ENCODE measurements at regions not wholly inside any gene's neighbourhood (a gene's known extent, or its start where the extent isn't known, plus 50 kb on each side); places are given as distances from the start of the nearest gene placed in this dataset.
"Not testable (repeated sequence)": the region's sequence is repeated elsewhere in the genome, so short reads cannot be mapped to it uniquely, and the experiment has no call there.

DNA sequence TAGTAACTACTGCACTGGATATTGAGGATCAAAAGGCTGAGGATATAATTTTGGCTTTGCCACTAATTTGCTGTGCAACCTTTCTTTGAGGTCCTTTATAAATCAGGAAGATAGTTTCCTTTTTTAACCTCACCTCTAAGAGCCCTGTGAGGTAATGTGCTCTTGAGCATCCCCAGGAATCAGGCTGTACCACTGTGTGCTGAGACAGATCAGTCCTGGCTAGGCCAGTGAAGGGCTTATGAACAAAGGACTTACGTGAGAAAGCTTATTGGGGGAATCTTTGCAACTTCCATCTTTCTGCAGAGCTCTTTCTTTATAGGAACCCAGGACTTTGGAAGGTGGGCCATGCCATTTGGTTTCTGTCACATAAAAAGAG lies 188.9 kb downstream of the SIPA1L2 start:
- no peak for DNase-seq

DNA sequence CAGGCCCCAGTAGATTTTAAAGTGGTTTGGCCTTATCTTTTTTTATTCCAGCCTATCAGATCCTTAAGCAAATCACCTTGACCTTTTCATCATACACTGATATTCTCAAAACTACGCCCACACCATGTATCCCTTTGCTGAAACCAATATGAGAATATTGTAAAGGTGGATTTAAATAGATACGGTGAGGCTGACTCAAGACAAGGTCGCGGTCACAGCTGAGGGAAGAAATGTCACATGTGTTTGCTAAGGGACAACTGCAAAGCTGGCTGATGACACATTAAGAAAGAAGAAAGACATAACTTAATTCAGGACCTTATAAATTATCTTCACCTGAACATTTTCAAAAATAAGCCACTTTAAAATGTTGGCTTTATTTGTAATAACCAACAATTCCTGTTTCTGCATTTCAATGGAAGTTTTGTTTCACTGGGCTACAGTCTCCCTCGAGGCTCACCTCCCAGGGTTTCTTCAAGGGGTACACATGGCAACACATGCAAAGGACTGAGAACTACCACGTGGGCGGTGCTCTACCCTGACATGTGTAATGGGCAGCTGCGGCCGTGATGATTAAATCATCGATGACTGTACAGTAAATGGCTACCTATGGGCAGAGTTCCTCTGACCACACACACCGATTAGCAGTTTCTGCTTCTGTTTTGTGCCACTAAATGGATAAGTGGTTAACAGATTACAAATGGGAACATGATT lies 189.5 kb downstream of the SIPA1L2 start:
- DNase-seq: no peak

- no peak for DNase-seq
These were observed 190.9 kb downstream of the SIPA1L2 start for GRCh38 chr1:232439011-232439410.

- DNase-seq: no peak
These were observed 191.5 kb downstream of the SIPA1L2 start for GRCh38 chr1:232438476-232438875.

- DNase-seq: no peak
These were observed 192.4 kb downstream of the SIPA1L2 start for GRCh38 chr1:232437510-232437909.

GRCh38 chr1:232435729-232436128 lies 194.2 kb downstream of the SIPA1L2 start:
- peak in 1 of 2 experiments; percentile 40 for DNase-seq

- peak in 1 of 2 experiments; percentile 32 for DNase-seq
These were observed 197.6 kb downstream of the SIPA1L2 start for GRCh38 chr1:232432313-232432712.

DNA sequence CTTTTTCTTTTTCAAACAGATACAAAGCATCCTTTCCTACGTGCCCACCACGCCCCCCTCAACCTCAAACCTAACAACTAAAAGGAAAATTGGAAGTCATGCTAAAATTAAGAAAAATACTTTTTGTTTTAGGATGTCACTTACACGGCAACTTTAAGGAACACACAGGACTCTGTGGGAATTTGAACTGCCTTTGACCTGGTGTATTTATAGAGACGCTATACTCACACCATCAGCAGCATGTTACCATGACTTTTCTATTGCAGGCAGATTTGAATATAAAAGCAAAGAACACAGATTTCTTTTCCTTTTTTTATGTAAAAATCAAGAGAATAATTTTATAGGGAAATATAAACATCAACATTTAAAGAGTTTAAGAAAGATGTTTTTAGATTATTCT lies 198.2 kb downstream of the SIPA1L2 start:
- DNase-seq: no peak

- no peak for DNase-seq
These were observed 198.6 kb downstream of the SIPA1L2 start for GRCh38 chr1:232431326-232431725.

- no peak for DNase-seq
These were observed 199.5 kb downstream of the SIPA1L2 start for GRCh38 chr1:232430467-232430866.

DNA sequence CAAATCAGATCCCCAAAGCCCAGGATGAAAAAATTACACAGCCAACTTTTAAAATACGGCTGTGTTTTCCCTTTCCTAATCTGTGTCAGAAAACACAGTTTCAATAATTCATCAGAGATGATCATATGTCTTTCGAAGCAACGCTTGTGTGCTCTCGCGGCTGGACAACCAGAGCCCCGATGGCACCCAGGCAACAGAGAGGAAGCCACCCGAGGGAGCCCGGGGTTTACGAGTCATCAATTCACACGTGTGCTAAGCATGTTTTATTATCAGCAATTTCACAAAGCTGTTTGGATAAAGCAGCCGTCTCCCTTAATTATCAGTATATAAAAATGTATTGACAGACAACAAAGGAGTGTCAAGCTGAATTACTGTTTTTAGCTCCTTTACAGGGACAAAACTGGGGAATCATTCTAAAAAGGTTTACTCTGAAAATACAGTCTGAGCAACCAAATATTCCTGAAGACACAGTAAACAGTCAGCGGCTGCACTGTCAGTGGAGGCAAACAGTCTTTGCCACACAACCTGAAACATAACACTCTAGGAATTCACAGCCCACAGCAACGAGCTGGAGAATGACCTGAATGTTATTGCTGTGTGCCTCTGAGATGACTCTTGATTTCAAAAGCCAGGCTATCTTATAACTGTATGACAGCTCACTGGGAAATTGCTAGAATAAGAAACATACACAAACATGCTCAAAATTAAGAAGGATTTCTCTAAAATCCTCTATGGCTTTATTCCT lies 201.0 kb downstream of the SIPA1L2 start:
- DNase-seq: no peak

- DNase-seq: no peak
These were observed 201.8 kb downstream of the SIPA1L2 start for GRCh38 chr1:232428036-232428645.

GRCh38 chr1:232426801-232427200 lies 203.1 kb downstream of the SIPA1L2 start:
- no peak for DNase-seq

GRCh38 chr1:232425421-232425820 lies 204.5 kb downstream of the SIPA1L2 start:
- no peak for DNase-seq

- DNase-seq: no peak
These were observed 206.3 kb downstream of the SIPA1L2 start for GRCh38 chr1:232423591-232423990.

GRCh38 chr1:232422898-232423297 lies 207.0 kb downstream of the SIPA1L2 start:
- no peak for DNase-seq

DNA sequence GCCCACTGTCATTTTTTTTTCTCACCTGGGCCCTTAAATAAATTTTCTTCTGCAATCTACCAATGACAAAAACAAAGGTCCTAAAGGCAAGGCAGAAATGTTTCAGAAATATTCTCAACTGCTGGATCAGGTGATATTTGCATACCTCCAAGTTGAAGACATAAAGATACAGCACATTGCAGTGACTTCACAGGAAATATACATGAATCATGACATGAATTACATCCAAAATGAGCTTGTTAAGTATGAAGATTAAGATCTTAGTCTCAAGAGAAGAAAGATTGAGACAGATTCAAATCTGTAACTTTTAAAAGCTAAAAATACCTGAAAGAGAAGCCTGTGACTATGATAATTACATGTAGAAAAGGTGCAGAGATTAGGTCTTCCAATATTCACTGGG lies 207.8 kb downstream of the SIPA1L2 start:
- DNase-seq: no peak

- no peak for DNase-seq
These were observed 208.7 kb downstream of the SIPA1L2 start for GRCh38 chr1:232421143-232421796.

DNA sequence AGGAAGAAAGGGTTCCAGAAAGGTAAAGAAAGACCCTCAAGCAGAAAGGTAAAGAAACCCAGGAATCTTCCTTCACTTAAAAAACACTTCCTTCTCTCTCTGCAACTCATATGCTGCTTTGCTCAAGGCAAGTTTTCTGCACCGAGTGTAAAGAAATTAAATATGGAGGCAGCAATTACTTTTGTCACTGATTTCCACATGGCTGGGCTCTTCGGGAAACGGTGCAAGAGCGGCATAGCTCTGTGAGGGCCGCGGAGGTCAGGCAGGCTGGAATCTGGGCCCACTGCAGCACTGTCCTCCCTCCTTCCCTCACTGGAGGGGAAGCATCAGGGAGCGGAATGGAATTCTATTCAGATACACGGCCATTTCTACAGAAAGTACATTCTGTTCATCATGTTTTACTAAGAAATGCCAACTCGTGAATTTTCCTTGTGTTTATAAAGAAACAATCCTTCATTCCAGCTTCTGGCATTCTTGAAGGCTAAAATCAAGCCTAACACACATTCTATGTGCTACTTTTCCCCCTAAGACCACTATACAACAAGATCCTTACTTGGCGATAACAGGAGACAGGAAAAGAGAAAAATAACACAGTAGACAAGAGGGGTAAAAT lies 212.2 kb downstream of the SIPA1L2 start:
- no peak for DNase-seq

- DNase-seq: no peak
These were observed 213.8 kb downstream of the SIPA1L2 start for GRCh38 chr1:232416026-232416568.

- DNase-seq: not testable (repeated sequence)
These were observed 214.5 kb downstream of the SIPA1L2 start for GRCh38 chr1:232415481-232415880.

GRCh38 chr1:232414100-232414499 lies 215.8 kb downstream of the SIPA1L2 start:
- DNase-seq: no peak

- DNase-seq: no peak
These were observed 216.3 kb downstream of the SIPA1L2 start for GRCh38 chr1:232413674-232414073.
